NCI-H2196 (cell line): ENCODE measurements at regions not wholly inside any gene's neighbourhood (a gene's known extent, or its start where the extent isn't known, plus 50 kb on each side); places are given as distances from the start of the nearest gene placed in this dataset.
A peak's percentile ranks its signal among the peaks of the same experiment; 100 is the strongest.

Experiments
- DNase-seq: peaks from one replicate; lab custom pipeline; 2025; ENCODE audit not compliant: unreplicated experiment; lab: John Stamatoyannopoulos, UW

- DNase-seq: no peak
These were observed 1168.2 kb downstream of the BRD1 start for GRCh38 chr22:48659404-48659996.

- DNase-seq: no peak
These were observed 1168.8 kb downstream of the BRD1 start for GRCh38 chr22:48658871-48659270.

- DNase-seq: no peak
These were observed 1169.4 kb downstream of the BRD1 start for GRCh38 chr22:48658246-48658645.

GRCh38 chr22:48654492-48654891, 1173.2 kb downstream of the BRD1 start:
- DNase-seq: no peak

- DNase-seq: no peak
These were observed 1173.7 kb downstream of the BRD1 start for GRCh38 chr22:48653929-48654328.

- DNase-seq: no peak
These were observed 1174.4 kb downstream of the BRD1 start for GRCh38 chr22:48653306-48653705.

GRCh38 chr22:48652796-48653195, 1174.9 kb downstream of the BRD1 start:
- no peak for DNase-seq

- DNase-seq: no peak
These were observed 1175.6 kb downstream of the BRD1 start for GRCh38 chr22:48651981-48652538.

- DNase-seq: peak; percentile 8
These were observed 1176.4 kb downstream of the BRD1 start for GRCh38 chr22:48651036-48651890.

- no peak for DNase-seq
These were observed 1177.2 kb downstream of the BRD1 start for GRCh38 chr22:48650323-48651035.

GRCh38 chr22:48649466-48649865, 1178.2 kb downstream of the BRD1 start:
- DNase-seq: no peak

- no peak for DNase-seq
These were observed 1178.6 kb downstream of the BRD1 start for GRCh38 chr22:48649031-48649430.

- no peak for DNase-seq
These were observed 1179.8 kb downstream of the BRD1 start for GRCh38 chr22:48647606-48648515.

GRCh38 chr22:48647051-48647450, 1180.6 kb downstream of the BRD1 start:
- DNase-seq: no peak

GRCh38 chr22:48646216-48646925, 1181.3 kb downstream of the BRD1 start:
- no peak for DNase-seq

GRCh38 chr22:48645766-48646165, 1181.9 kb downstream of the BRD1 start:
- DNase-seq: no peak

GRCh38 chr22:48644997-48645396, 1182.7 kb downstream of the BRD1 start:
- DNase-seq: no peak

- DNase-seq: no peak
These were observed 1183.6 kb downstream of the BRD1 start for GRCh38 chr22:48644108-48644507.

- DNase-seq: no peak
These were observed 1184.5 kb downstream of the BRD1 start for GRCh38 chr22:48643066-48643731.
